ENCODE measurements at regions not wholly inside any gene's neighbourhood (a gene's known extent, or its start where the extent isn't known, plus 50 kb on each side); places are given as distances from the start of the nearest gene placed in this dataset.

DNA sequence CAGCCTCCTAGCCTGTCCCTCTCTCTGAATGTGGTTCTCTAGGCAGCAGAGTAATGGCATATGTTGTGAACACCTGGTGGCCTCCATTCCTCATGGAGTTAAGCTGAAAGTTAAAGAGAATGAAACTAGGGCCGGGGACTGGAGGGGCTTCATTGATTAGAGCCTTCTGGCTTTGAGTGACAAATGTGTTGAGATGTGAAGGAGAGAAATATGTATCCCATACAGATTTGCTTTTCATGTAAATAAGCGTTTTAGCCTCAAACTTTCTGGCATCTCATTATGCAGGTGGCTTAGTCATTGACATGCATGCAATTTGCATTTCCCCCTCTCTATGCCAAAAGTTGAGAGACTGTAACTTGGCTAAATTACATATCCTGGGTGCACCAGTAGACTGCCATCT is 537.7 kb upstream of the EEF2KMT start:
- Histone ChIP-seq H3K27me3 (replicated peaks in 1 of 7) (no peaks in the 10 kb centered on the region), H3K4me3 (no peak overlapping the region), H3K27ac (no peak overlapping the region), H3K36me3 (no peaks in the 10 kb centered on the region), H3K9me3 (no peaks in the 10 kb centered on the region), H3K4me1 (no peaks in the 10 kb centered on the region)
- 62 to 86% (median 80%) methylated on average over 2 of the region's 2 CpGs for WGBS, 5 donors
- TF ChIP-seq, protein P1, sequence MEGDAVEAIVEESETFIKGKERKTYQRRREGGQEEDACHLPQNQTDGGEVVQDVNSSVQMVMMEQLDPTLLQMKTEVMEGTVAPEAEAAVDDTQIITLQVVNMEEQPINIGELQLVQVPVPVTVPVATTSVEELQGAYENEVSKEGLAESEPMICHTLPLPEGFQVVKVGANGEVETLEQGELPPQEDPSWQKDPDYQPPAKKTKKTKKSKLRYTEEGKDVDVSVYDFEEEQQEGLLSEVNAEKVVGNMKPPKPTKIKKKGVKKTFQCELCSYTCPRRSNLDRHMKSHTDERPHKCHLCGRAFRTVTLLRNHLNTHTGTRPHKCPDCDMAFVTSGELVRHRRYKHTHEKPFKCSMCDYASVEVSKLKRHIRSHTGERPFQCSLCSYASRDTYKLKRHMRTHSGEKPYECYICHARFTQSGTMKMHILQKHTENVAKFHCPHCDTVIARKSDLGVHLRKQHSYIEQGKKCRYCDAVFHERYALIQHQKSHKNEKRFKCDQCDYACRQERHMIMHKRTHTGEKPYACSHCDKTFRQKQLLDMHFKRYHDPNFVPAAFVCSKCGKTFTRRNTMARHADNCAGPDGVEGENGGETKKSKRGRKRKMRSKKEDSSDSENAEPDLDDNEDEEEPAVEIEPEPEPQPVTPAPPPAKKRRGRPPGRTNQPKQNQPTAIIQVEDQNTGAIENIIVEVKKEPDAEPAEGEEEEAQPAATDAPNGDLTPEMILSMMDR (IDR thresholded peaks at IDR 0.05 in 8 of 11, conservative IDR thresholded peaks at IDR 0.05 in 3 of 11): no peak
- TF ChIP-seq POLR2AphosphoS5 (IDR thresholded peaks at IDR 0.05) (no peak), POLR2A (IDR thresholded peaks at IDR 0.05) (no peak)
- DNase-seq: no peak
- intact Hi-C loops (cut with DNase I; ENCODE audit: low total_unique reads): no loop called here

DNA sequence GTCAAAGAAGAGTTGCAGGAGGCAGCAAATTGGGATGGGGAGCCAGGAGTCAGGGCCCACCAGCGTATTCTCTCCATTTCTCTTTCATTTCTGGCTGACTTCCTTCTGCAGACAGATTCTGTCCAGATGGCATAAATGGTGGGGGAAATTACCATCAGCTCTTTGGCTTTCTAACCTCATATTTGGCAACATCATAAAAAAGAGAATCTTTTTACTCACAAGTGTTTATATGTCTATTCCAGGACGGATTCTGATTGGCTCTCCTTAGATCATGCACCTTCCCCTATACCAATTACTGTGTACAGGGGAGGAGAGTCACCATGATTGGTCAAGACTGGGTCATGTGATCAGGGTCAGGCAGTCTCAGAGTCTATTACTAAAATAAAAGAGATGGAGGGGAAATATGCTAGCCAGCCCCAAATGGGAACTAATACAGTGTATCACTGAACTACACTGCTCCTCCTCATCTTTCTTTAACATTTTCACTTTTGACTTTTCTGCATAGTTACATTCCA is 537.1 kb upstream of the EEF2KMT start:
- H3K36me3 ChIP-seq: no peaks in the 10 kb centered on the region
- no peak for TF ChIP-seq POLR2A (IDR thresholded peaks at IDR 0.05)
- TF ChIP-seq, protein P1 (IDR thresholded peaks at IDR 0.05 in 8 of 11, conservative IDR thresholded peaks at IDR 0.05 in 3 of 11): no peak
- DNase-seq: no peak
- 37 to 59% (median 40%) methylated on average over 2 of the region's 2 CpGs for WGBS, 5 donors
- H3K27ac ChIP-seq: no peak overlapping the region
- H3K4me1 ChIP-seq: no peaks in the 10 kb centered on the region
- intact Hi-C loops (cut with DNase I; ENCODE audit: low total_unique reads): no loop called here
- no peaks in the 10 kb centered on the region for H3K27me3 ChIP-seq (replicated peaks in 1 of 7)
- no peak overlapping the region for H3K4me3 ChIP-seq
- H3K9me3 ChIP-seq: peaks cover 0 to under 1% (median 0%) of the 10 kb centered on the region in 8 donors

DNA sequence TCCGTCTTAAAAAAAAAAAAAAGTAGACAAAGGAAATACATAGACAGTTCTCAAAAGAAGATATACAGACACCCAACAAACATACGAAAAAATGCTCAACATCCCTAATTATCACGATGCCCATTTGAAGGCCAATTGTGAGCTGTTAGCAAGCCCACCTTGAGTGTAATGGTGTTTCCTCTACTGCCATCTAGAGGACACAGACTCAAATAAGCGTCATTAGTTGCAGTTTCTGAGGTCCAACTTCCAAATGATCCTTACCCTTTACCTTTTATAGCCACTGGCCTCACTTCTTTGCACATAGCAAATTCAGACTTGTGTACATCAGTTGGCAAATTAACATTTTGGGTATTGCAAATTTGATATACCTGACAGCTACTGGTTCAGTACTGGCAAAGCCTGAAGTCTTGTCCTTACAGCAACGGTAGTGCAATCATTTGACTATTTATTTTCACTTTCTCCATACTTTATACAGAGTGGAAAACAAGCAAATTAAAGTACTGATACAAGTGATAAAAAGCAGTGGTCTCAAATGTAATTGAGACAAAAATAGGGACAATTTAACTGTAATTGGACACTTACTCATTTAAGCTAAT is 536.3 kb upstream of the EEF2KMT start:
- Histone ChIP-seq H3K27ac (no peak overlapping the region), H3K9me3 (peaks cover 0 to 8% (median 2%) of the 10 kb centered on the region in 8 donors), H3K36me3 (no peaks in the 10 kb centered on the region), H3K4me1 (no peaks in the 10 kb centered on the region), H3K4me3 (no peak overlapping the region), H3K27me3 (replicated peaks in 1 of 7) (no peaks in the 10 kb centered on the region)
- TF ChIP-seq, protein P1 (IDR thresholded peaks at IDR 0.05 in 8 of 11, conservative IDR thresholded peaks at IDR 0.05 in 3 of 11): peak in 2 of 11 experiments; percentile 33 to 38
- TF ChIP-seq POLR2A (IDR thresholded peaks at IDR 0.05) (no peak), POLR2AphosphoS5 (IDR thresholded peaks at IDR 0.05) (no peak)
- 35 to 42% (median 40%) methylated on average over 5 of the region's 5 CpGs for WGBS, 5 donors
- DNase-seq: no peak
- intact Hi-C loops (cut with DNase I; ENCODE audit: low total_unique reads): no loop called here

DNA sequence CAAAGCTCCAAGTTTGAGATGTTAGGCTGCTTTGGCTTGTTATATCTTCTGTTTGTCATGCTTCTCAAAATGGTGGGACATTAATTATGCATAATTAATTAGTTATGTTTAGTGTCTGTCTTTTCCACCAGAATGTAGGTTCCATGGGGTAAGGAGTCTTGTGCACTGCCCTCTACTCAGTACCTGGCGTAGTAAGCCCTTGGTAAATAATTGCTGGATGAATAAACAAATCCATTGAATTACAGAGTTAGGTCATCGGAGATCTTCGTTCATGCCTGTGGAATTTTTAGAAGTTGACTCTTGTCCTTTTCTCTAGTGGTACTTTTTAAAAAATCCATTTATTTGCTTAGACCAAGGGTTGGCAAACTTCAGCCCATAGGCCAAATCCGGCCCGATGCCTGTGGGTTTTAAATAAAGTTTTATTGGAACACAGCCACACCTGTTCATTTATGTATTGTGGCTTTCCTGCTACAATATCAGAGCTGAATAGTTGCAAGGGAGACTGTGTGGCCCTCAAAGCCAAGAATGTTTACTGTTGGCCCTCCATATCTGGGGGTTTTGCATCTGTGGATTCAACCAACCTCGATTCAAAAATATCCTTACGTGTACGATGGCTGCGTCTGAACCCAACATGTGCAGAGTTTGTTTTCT is 524.8 kb upstream of the EEF2KMT start:
- no peaks in the 10 kb centered on the region for H3K4me1 ChIP-seq
- no peak for DNase-seq
- intact Hi-C loops (cut with DNase I; ENCODE audit: low total_unique reads): no loop called here
- no peaks in the 10 kb centered on the region for H3K36me3 ChIP-seq
- H3K9me3 ChIP-seq: peaks cover 0 to 27% (median 5%) of the 10 kb centered on the region in 8 donors
- H3K27me3 ChIP-seq (replicated peaks in 1 of 7): peaks cover 0 to 22% (median 0%) of the 10 kb centered on the region in 7 donors
- TF ChIP-seq, protein P1 (IDR thresholded peaks at IDR 0.05 in 8 of 11, conservative IDR thresholded peaks at IDR 0.05 in 3 of 11): no peak
- TF ChIP-seq POLR2AphosphoS5 (IDR thresholded peaks at IDR 0.05) (no peak), POLR2A (IDR thresholded peaks at IDR 0.05) (no peak)
- no peak overlapping the region for H3K4me3 ChIP-seq
- no peak overlapping the region for H3K27ac ChIP-seq
- WGBS, 5 donors: 90 to 94% (median 93%) methylated on average over 9 of the region's 9 CpGs
